OCI-LY1 (cell line): ENCODE measurements at regions not wholly inside any gene's neighbourhood (a gene's known extent, or its start where the extent isn't known, plus 50 kb on each side); places are given as distances from the start of the nearest gene placed in this dataset.

Experiments
- H2AFZ ChIP-seq: fragments of 200-600 bp; sonication (generic), shearing (Covaris generic); 2 replicates; pipeline ENCODE4 v1.6.0; 2014; ENCODE audit warnings: antibody characterized with exemption, mild to moderate bottlenecking, low read length
- H3F3A ChIP-seq: fragments of 200-600 bp; sonication (generic), shearing (Covaris generic); 2 replicates; pipeline ENCODE4 v1.6.0; 2014; ENCODE audit warnings: mild to moderate bottlenecking, antibody characterized with exemption, low read length, moderate library complexity; ENCODE audit not compliant: insufficient read depth
- H3K27ac ChIP-seq: fragments of 200-600 bp; sonication (generic); 2 replicates; pipeline ENCODE4 v1.5.1; 2014; ENCODE audit warnings: low read length, mixed run types, mild to moderate bottlenecking, low read depth; ENCODE audit not compliant: poor library complexity, severe bottlenecking
- H3K27me3 ChIP-seq: fragments of 200-600 bp; sonication (generic); 2 replicates; pipeline ENCODE4 v1.6.0; 2014; ENCODE audit warnings: antibody characterized with exemption, mild to moderate bottlenecking, low read length, moderate library complexity; ENCODE audit not compliant: insufficient read depth
- H3K36me3 ChIP-seq: fragments of 200-600 bp; sonication (generic); 2 replicates; pipeline ENCODE4 v1.6.1; 2014; ENCODE audit warnings: mild to moderate bottlenecking, antibody characterized with exemption, low read length, moderate library complexity, mixed read lengths; ENCODE audit not compliant: insufficient read depth
- H3K4me1 ChIP-seq: fragments of 200-600 bp; sonication (generic); 2 replicates; pipeline ENCODE4 v1.5.1; 2014; ENCODE audit warnings: mild to moderate bottlenecking, low read length, moderate library complexity; ENCODE audit not compliant: insufficient read depth, severe bottlenecking
- H3K4me2 ChIP-seq: fragments of 200-600 bp; sonication (generic), shearing (Covaris generic); 2 replicates; pipeline ENCODE4 v1.6.1; 2014; ENCODE audit warnings: low read length
- H3K4me3 ChIP-seq: fragments of 200-600 bp; sonication (generic); 2 replicates; pipeline ENCODE4 v1.5.1; 2014; ENCODE audit warnings: low read length, low read depth, mild to moderate bottlenecking, mixed read lengths; ENCODE audit not compliant: poor library complexity, severe bottlenecking
- H3K79me2 ChIP-seq: fragments of 200-600 bp; shearing (Covaris generic); 2 replicates; pipeline ENCODE4 v1.6.1; 2016; ENCODE audit warnings: mixed run types, low read length, mixed read lengths; ENCODE audit not compliant: insufficient read depth
- H3K9ac ChIP-seq: fragments of 200-600 bp; sonication (generic), shearing (Covaris generic); 2 replicates; pipeline ENCODE4 v1.6.1; 2014; ENCODE audit warnings: mild to moderate bottlenecking, low read length, mixed read lengths
- H3K9me2 ChIP-seq: fragments of 200-600 bp; sonication (generic), shearing (Covaris generic); 2 replicates; pipeline ENCODE4 v1.6.1; 2014; ENCODE audit warnings: low read depth, mild to moderate bottlenecking, low read length, mixed read lengths
- H3K9me3 ChIP-seq: fragments of 200-600 bp; shearing (Covaris generic); 2 replicates; pipeline ENCODE4 v1.6.1; 2014; ENCODE audit warnings: low read length, mixed read lengths
- H4K20me1 ChIP-seq: fragments of 200-600 bp; sonication (generic), shearing (Covaris generic); 2 replicates; pipeline ENCODE4 v1.6.0; 2016; ENCODE audit warnings: mild to moderate bottlenecking, low read length; ENCODE audit not compliant: insufficient read depth
- EZH2 ChIP-seq: fragments of 200-600 bp; sonication (generic), shearing (Covaris generic); IDR thresholded peaks from 2 replicates; pipeline ENCODE4 v1.8.0; 2017; ENCODE audit warnings: borderline replicate concordance, mixed run types, mild to moderate bottlenecking, antibody characterized with exemption, low read length, moderate library complexity, mixed read lengths
- TF ChIP-seq, protein P1 (sequence below): fragments of 200-600 bp; sonication (generic), shearing (Covaris generic); IDR thresholded peaks from 2 replicates; pipeline ENCODE4 v1.5.1; 2017; ENCODE audit warnings: mild to moderate bottlenecking, antibody characterized with exemption, low read length, moderate library complexity, mixed read lengths

- no peaks in the 10 kb centered on the region for H3K9me3 ChIP-seq
- no peaks in the 10 kb centered on the region for H3K79me2 ChIP-seq
- no peak overlapping the region for H2AFZ ChIP-seq
- no peaks in the 10 kb centered on the region for H3K9me2 ChIP-seq
- H3K9ac ChIP-seq = no peak overlapping the region
- no peaks in the 10 kb centered on the region for H3K27me3 ChIP-seq
- H3K4me1 ChIP-seq = no peaks in the 10 kb centered on the region
- H3K4me3 ChIP-seq = no peak overlapping the region
- no peaks in the 10 kb centered on the region for H3F3A ChIP-seq
- no peaks in the 10 kb centered on the region for H4K20me1 ChIP-seq
- TF ChIP-seq, protein P1, sequence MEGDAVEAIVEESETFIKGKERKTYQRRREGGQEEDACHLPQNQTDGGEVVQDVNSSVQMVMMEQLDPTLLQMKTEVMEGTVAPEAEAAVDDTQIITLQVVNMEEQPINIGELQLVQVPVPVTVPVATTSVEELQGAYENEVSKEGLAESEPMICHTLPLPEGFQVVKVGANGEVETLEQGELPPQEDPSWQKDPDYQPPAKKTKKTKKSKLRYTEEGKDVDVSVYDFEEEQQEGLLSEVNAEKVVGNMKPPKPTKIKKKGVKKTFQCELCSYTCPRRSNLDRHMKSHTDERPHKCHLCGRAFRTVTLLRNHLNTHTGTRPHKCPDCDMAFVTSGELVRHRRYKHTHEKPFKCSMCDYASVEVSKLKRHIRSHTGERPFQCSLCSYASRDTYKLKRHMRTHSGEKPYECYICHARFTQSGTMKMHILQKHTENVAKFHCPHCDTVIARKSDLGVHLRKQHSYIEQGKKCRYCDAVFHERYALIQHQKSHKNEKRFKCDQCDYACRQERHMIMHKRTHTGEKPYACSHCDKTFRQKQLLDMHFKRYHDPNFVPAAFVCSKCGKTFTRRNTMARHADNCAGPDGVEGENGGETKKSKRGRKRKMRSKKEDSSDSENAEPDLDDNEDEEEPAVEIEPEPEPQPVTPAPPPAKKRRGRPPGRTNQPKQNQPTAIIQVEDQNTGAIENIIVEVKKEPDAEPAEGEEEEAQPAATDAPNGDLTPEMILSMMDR = no peak
- no peak for TF ChIP-seq EZH2
- H3K27ac ChIP-seq = no peak overlapping the region
- no peak overlapping the region for H3K4me2 ChIP-seq
- no peaks in the 10 kb centered on the region for H3K36me3 ChIP-seq
These were observed 110.1 kb downstream of the FOXA2 start for GRCh38 chr20:22474224-22474623.

DNA sequence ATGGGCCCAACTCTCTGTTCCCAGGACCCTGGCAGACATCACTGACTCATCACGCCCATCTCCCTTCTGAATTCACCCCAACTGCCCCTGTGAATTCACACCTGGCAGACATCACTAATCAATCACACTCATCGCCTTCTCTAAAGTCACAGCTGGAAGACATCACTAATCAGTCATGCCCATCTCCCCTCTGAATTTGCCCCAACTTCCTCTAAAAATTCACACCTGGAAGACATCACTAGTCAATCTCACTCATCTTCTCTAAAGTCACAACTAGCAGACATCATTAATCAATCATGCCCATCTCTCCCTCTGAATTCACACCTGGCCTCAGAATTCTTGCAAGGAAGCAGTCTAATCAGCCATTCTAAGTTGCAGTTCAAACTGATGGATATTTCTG lies 111.1 kb downstream of the FOXA2 start:
- no peaks in the 10 kb centered on the region for H3K36me3 ChIP-seq
- no peak overlapping the region for H3K4me3 ChIP-seq
- no peaks in the 10 kb centered on the region for H3K9me2 ChIP-seq
- no peaks in the 10 kb centered on the region for H3K27me3 ChIP-seq
- H3K9ac ChIP-seq = no peak overlapping the region
- TF ChIP-seq, protein P1 = no peak
- no peak for TF ChIP-seq EZH2
- no peaks in the 10 kb centered on the region for H3K9me3 ChIP-seq
- no peak overlapping the region for H3K27ac ChIP-seq
- H3K79me2 ChIP-seq = no peaks in the 10 kb centered on the region
- no peak overlapping the region for H2AFZ ChIP-seq
- H4K20me1 ChIP-seq = no peaks in the 10 kb centered on the region
- no peak overlapping the region for H3K4me2 ChIP-seq
- no peaks in the 10 kb centered on the region for H3K4me1 ChIP-seq
- H3F3A ChIP-seq = no peaks in the 10 kb centered on the region

DNA sequence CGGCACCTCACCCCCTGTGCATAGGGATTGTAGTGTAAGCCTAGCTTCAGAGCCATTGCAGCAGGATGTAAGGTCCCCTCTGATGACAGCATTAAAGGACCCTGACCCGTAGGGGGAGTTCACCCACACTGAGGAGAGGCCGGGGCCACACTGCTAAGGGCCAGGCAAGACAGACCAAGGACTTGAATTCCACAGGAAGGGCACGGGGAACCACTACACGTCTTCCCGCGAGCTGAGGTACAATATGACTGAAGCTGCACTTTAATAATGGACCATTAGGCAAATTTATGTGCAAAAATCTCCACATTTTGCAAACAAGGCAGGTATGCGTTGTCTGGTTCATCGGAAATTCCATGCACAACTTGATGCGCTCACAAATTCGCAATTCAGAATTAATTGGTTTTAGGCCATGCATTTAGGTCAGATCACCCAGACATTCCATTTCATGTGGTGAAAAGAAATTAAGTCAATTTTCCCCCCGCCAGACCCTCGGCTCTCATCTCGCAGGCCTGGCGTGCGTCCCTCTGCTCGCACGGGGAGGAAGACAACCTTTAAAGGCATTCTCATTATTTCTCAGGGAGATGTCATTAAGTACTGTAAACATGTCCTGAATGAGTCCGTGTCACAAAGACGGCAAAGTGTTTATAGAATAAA lies 111.8 kb downstream of the FOXA2 start:
- no peak overlapping the region for H3K9ac ChIP-seq
- H4K20me1 ChIP-seq = no peaks in the 10 kb centered on the region
- H3K4me2 ChIP-seq = no peak overlapping the region
- no peaks in the 10 kb centered on the region for H3K79me2 ChIP-seq
- TF ChIP-seq, protein P1 = no peak
- no peak for TF ChIP-seq EZH2
- H3F3A ChIP-seq = no peaks in the 10 kb centered on the region
- H3K9me3 ChIP-seq = no peaks in the 10 kb centered on the region
- no peaks in the 10 kb centered on the region for H3K9me2 ChIP-seq
- no peaks in the 10 kb centered on the region for H3K27me3 ChIP-seq
- H3K36me3 ChIP-seq = no peaks in the 10 kb centered on the region
- no peak overlapping the region for H2AFZ ChIP-seq
- no peak overlapping the region for H3K27ac ChIP-seq
- H3K4me3 ChIP-seq = no peak overlapping the region
- no peaks in the 10 kb centered on the region for H3K4me1 ChIP-seq
